ENCODE measurements at regions not wholly inside any gene's neighbourhood (a gene's known extent, or its start where the extent isn't known, plus 50 kb on each side); places are given as distances from the start of the nearest gene placed in this dataset.
"Not testable (repeated sequence)": the region's sequence is repeated elsewhere in the genome, so short reads cannot be mapped to it uniquely, and the experiment has no call there.

DNA sequence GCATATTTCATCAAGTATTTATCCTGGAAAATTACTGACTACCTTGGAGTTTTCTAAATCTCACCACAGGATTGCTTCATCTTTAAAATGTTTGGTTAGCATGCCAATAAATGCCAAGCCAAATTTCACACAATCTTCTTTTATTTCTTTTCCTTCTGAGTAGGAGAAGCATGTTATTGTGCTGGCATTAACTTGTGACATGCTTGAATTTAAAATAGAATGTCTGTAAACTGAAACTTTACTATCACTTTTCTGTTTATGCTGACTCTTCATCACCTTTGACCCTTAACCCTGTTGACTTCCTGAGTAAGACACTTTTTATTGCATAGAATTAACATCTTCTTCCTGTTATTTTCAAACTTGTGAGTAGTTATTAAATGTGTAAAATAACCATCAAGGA is 56.2 kb upstream of the LRRTM4 start:
- no peaks in the 10 kb centered on the region for H3K36me3 ChIP-seq (ENCODE audit: control insufficient read depth in 2 of 3, insufficient read depth in 3 of 3, low read length in 3 of 3)
- CTCF ChIA-PET, result no interaction called here
- ATAC-seq, result no peak

DNA sequence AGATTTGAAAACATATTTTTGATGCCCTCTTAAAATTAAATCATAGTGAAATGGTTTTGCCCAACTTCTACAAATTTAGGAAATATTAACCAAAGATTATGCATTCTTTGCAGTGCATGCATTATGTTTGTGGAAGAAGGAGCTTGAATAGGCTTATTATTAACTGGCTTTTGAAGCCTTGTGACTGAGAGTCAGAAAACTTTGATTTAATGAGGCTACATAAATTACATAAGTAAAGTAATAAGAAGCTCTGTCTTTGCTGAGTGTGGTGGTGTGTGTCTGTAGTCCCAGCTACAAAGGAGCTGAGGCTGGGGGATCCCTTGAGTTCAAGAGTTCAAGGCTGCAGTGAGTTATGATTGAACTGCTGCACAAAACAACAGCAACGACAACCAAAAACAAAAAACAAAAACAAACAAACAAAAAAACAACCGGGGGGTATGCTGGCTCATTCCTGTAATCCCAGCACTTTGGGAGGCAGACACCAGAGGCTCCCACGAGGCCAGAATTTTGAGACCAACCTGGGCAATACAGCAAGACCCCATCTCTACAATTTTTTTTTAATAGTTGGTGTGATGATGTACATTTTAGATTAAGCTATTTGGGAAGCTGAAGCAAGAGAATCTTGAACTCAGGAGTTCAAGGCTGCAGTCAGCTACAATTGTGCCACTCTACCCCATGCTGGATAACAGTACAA is 57.0 kb upstream of the LRRTM4 start:
- no peak for DNase-seq
- Mint-ChIP-seq H3K27me3 (no peaks in the 10 kb centered on the region), H3K4me1 (no peaks in the 10 kb centered on the region), H3K27ac (no peak overlapping the region), H3K9me3 (peaks cover under 1 to 19% (median 10%) of the 10 kb centered on the region in 11 donors), H3K36me3 (no peaks in the 10 kb centered on the region), H3K4me3 (no peak overlapping the region)
- ATAC-seq, result no peak
- no peaks in the 10 kb centered on the region for H3K4me1 ChIP-seq (ENCODE audit: control insufficient read depth in 2 of 2, insufficient read depth in 2 of 2, low read length in 2 of 2)
- H3K27me3 ChIP-seq (ENCODE audit: control insufficient read depth in 2 of 2, insufficient read depth in 2 of 2, low read length in 2 of 2), result no peaks in the 10 kb centered on the region
- intact Hi-C loops (cut with micrococcal nuclease), result no loop called here
- H3K4me3 ChIP-seq (ENCODE audit: low read length), result no peak overlapping the region
- ChIA-PET POLR2A (no interaction called here), CTCF (interaction anchor here (0.7 kb wide), 1 partner anchor 787 kb away, joined by 3 read pairs; no protein-coding TSS in a partner anchor)
- H3K9me3 ChIP-seq (ENCODE audit: control insufficient read depth in 2 of 3, low read length in 3 of 3), result no peaks in the 10 kb centered on the region
- no peaks in the 10 kb centered on the region for H3K36me3 ChIP-seq (ENCODE audit: control insufficient read depth in 2 of 3, insufficient read depth in 3 of 3, low read length in 3 of 3)
- H3K27ac ChIP-seq (ENCODE audit: low read depth, low read length), result no peak overlapping the region

More for the DNA sequence above, 56.2 kb upstream of the LRRTM4 start:
- H3K27ac ChIP-seq (ENCODE audit: low read depth, low read length), result no peak overlapping the region
- H3K27me3 Mint-ChIP-seq, result no peaks in the 10 kb centered on the region
- no peaks in the 10 kb centered on the region for H3K4me1 ChIP-seq (ENCODE audit: control insufficient read depth in 2 of 2, insufficient read depth in 2 of 2, low read length in 2 of 2)
- POLR2A ChIA-PET, result no interaction called here
- H3K36me3 Mint-ChIP-seq, result no peaks in the 10 kb centered on the region
- peaks cover 1 to 15% (median 4%) of the 10 kb centered on the region in 11 donors for H3K9me3 Mint-ChIP-seq
- intact Hi-C loops (cut with micrococcal nuclease), result no loop called here
- H3K27me3 ChIP-seq (ENCODE audit: control insufficient read depth in 2 of 2, insufficient read depth in 2 of 2, low read length in 2 of 2), result no peaks in the 10 kb centered on the region
- H3K4me3 Mint-ChIP-seq, result no peak overlapping the region
- no peaks in the 10 kb centered on the region for H3K9me3 ChIP-seq (ENCODE audit: control insufficient read depth in 2 of 3, low read length in 3 of 3)
- no peak for DNase-seq
- no peak overlapping the region for H3K27ac Mint-ChIP-seq
- no peak overlapping the region for H3K4me3 ChIP-seq (ENCODE audit: low read length)
- no peaks in the 10 kb centered on the region for H3K4me1 Mint-ChIP-seq

DNA sequence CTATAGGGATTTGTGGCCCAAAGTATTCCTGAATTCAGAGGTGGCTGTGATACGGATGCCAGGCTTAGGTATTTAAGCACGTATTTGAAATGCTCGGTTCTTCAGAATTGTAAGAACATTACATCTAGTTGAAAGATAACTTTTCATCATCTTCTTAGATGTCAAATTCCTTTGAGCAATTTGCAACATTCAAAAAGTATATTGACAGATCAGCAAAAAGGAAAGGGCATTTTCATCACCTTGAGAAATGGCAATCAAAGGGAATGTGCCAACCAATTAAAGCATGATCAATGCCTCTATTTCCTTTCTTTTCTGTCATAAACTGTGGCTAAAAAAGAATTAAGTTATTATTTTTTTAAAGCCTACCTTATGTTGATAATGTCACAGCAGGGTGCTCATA is 66.3 kb upstream of the LRRTM4 start:
- Mint-ChIP-seq H3K9me3 (peaks cover 3 to 26% (median 15%) of the 10 kb centered on the region in 11 donors), H3K4me3 (no peak overlapping the region), H3K4me1 (no peaks in the 10 kb centered on the region), H3K36me3 (no peaks in the 10 kb centered on the region), H3K27me3 (no peaks in the 10 kb centered on the region), H3K27ac (no peak overlapping the region)
- Histone ChIP-seq H3K4me1 (ENCODE audit: control insufficient read depth in 2 of 2, insufficient read depth in 2 of 2, low read length in 2 of 2) (no peaks in the 10 kb centered on the region), H3K36me3 (ENCODE audit: control insufficient read depth in 2 of 3, insufficient read depth in 3 of 3, low read length in 3 of 3) (no peaks in the 10 kb centered on the region), H3K27me3 (ENCODE audit: control insufficient read depth in 2 of 2, insufficient read depth in 2 of 2, low read length in 2 of 2) (no peaks in the 10 kb centered on the region), H3K27ac (ENCODE audit: low read depth, low read length) (no peak overlapping the region), H3K9me3 (ENCODE audit: control insufficient read depth in 2 of 3, low read length in 3 of 3) (no peaks in the 10 kb centered on the region), H3K4me3 (ENCODE audit: low read length) (no peak overlapping the region)
- ATAC-seq (no peak), DNase-seq (no peak)
- POLR2A ChIA-PET, result no interaction called here
- intact Hi-C loops (cut with micrococcal nuclease), result no loop called here
- CTCF ChIA-PET, result no interaction called here

DNA sequence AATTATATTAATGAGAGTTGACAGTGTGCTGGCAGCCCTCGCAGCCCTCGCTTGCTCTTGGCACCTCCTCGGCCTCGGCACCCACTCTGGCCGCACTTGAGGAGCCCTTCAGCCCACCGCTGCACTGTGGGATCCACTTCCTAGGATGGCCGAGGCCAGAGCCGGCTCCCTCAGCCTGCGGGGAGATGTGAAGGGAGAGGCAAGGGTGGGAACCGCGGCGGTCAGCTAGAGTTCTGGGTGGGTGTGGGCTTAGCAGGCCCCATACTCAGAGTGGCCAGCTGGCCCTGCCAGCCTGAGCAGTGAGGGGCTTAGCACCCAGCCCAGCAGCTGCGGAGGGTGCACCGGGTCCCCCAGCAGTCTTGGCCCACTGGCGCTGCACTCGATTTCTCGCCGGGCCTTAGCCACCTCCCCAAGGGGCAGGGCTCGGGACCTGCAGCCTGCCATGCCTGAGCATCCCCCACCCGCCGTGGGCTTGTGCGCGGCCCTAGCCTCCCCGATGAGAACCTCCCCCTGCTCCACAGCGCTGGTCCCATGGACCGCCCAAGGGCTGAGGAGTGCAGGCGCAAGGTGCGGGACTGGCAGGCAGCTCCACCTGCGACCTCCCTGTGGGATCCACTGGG is 68.2 kb upstream of the LRRTM4 start:
- ChIA-PET POLR2A (no interaction called here), CTCF (no interaction called here)
- Mint-ChIP-seq H3K4me3 (no peak overlapping the region), H3K4me1 (no peaks in the 10 kb centered on the region), H3K36me3 (no peaks in the 10 kb centered on the region), H3K9me3 (peaks cover 4 to 24% (median 9%) of the 10 kb centered on the region in 11 donors), H3K27ac (no peak overlapping the region), H3K27me3 (no peaks in the 10 kb centered on the region)
- DNase-seq (no peak), ATAC-seq (no peak)
- no peaks in the 10 kb centered on the region for H3K27me3 ChIP-seq (ENCODE audit: control insufficient read depth in 2 of 2, insufficient read depth in 2 of 2, low read length in 2 of 2)
- intact Hi-C loops (cut with micrococcal nuclease), result no loop called here
- H3K4me1 ChIP-seq (ENCODE audit: control insufficient read depth in 2 of 2, insufficient read depth in 2 of 2, low read length in 2 of 2), result no peaks in the 10 kb centered on the region
- no peak overlapping the region for H3K27ac ChIP-seq (ENCODE audit: low read depth, low read length)
- H3K4me3 ChIP-seq (ENCODE audit: low read length), result no peak overlapping the region
- H3K36me3 ChIP-seq (ENCODE audit: control insufficient read depth in 2 of 3, insufficient read depth in 3 of 3, low read length in 3 of 3), result no peaks in the 10 kb centered on the region
- H3K9me3 ChIP-seq (ENCODE audit: control insufficient read depth in 2 of 3, low read length in 3 of 3), result no peaks in the 10 kb centered on the region

DNA sequence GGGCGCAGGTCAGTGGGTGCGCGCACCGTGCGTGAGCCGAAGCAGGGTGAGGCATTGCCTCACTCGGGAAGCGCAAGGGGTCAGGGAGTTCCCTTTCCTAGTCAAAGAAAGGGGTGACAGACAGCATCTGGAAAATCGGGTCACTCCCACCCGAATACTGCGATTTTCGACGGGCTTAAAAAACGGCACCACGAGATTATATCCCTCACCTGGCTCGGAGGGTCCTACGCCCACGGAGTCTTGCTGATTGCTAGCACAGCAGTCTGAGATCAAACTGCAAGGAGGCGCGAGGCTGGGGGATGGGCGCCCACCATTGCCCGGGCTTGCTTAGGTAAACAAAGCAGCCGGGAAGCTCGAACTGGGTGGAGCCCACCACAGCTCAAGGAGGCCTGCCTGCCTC is 70.8 kb upstream of the LRRTM4 start:
- H3K4me3 ChIP-seq (ENCODE audit: low read length); H3K27me3 Mint-ChIP-seq; DNase-seq; H3K36me3 Mint-ChIP-seq; H3K9me3 ChIP-seq (ENCODE audit: control insufficient read depth in 2 of 3, low read length in 3 of 3); CTCF ChIA-PET; H3K36me3 ChIP-seq (ENCODE audit: control insufficient read depth in 2 of 3, insufficient read depth in 3 of 3, low read length in 3 of 3); H3K27ac Mint-ChIP-seq; H3K4me1 Mint-ChIP-seq; H3K27me3 ChIP-seq (ENCODE audit: control insufficient read depth in 2 of 2, insufficient read depth in 2 of 2, low read length in 2 of 2); H3K4me1 ChIP-seq (ENCODE audit: control insufficient read depth in 2 of 2, insufficient read depth in 2 of 2, low read length in 2 of 2); H3K4me3 Mint-ChIP-seq; ATAC-seq; intact Hi-C loops (cut with micrococcal nuclease); H3K27ac ChIP-seq (ENCODE audit: low read depth, low read length); POLR2A ChIA-PET: not testable (repeated sequence)
- peaks cover 4 to 19% (median 9%) of the 10 kb centered on the region in 11 donors for H3K9me3 Mint-ChIP-seq

DNA sequence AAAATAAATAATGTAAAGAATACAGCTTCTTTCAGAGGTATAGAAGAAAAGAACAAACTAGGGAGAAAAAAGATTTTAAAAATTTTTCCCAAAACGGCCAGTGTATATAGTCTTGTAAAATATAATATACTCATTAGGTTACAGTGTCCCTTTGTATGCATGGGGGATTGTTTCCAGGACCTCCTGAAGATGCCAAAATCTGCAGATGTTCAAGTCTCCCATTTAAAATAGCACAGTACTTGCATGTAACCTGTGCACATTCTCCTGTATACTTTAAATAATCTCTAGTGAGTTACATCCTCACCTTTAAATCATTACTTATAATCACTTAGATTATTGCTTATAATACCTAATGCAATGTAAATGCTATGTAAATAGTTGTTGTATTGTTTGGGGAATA is 80.6 kb upstream of the LRRTM4 start:
- intact Hi-C loops (cut with micrococcal nuclease), result no loop called here
- H3K4me1 ChIP-seq (ENCODE audit: control insufficient read depth in 2 of 2, insufficient read depth in 2 of 2, low read length in 2 of 2), result no peaks in the 10 kb centered on the region
- Mint-ChIP-seq H3K4me3 (no peak overlapping the region), H3K36me3 (no peaks in the 10 kb centered on the region), H3K9me3 (peaks cover 0 to 23% (median 5%) of the 10 kb centered on the region in 11 donors), H3K4me1 (no peaks in the 10 kb centered on the region), H3K27ac (no peak overlapping the region), H3K27me3 (no peaks in the 10 kb centered on the region)
- ChIA-PET POLR2A (no interaction called here), CTCF (no interaction called here)
- no peak overlapping the region for H3K4me3 ChIP-seq (ENCODE audit: low read length)
- no peaks in the 10 kb centered on the region for H3K36me3 ChIP-seq (ENCODE audit: control insufficient read depth in 2 of 3, insufficient read depth in 3 of 3, low read length in 3 of 3)
- ATAC-seq (no peak), DNase-seq (no peak)
- no peaks in the 10 kb centered on the region for H3K9me3 ChIP-seq (ENCODE audit: control insufficient read depth in 2 of 3, low read length in 3 of 3)
- H3K27me3 ChIP-seq (ENCODE audit: control insufficient read depth in 2 of 2, insufficient read depth in 2 of 2, low read length in 2 of 2), result no peaks in the 10 kb centered on the region
- H3K27ac ChIP-seq (ENCODE audit: low read depth, low read length), result no peak overlapping the region
